ENCODE measurements at regions not wholly inside any gene's neighbourhood (a gene's known extent, or its start where the extent isn't known, plus 50 kb on each side); places are given as distances from the start of the nearest gene placed in this dataset.
A peak's percentile ranks its signal among the peaks of the same experiment; 100 is the strongest.
"Not testable (repeated sequence)": the region's sequence is repeated elsewhere in the genome, so short reads cannot be mapped to it uniquely, and the experiment has no call there.

GRCh38 chr6:134632024-134632423 lies 314.1 kb upstream of the SGK1 start:
- DNase-seq, result no peak

GRCh38 chr6:134631398-134631924 lies 313.5 kb upstream of the SGK1 start:
- no peak for DNase-seq

- no peak for DNase-seq
These were observed 312.7 kb upstream of the SGK1 start for GRCh38 chr6:134630508-134631121.

- DNase-seq, result peak; percentile 20
These were observed 310.2 kb upstream of the SGK1 start for GRCh38 chr6:134628154-134628553.

- DNase-seq, result no peak
These were observed 309.8 kb upstream of the SGK1 start for GRCh38 chr6:134627707-134628106.

GRCh38 chr6:134626589-134626988 lies 308.7 kb upstream of the SGK1 start:
- DNase-seq, result no peak

GRCh38 chr6:134626086-134626485 lies 308.2 kb upstream of the SGK1 start:
- no peak for DNase-seq

GRCh38 chr6:134624781-134625180 lies 306.9 kb upstream of the SGK1 start:
- no peak for DNase-seq

GRCh38 chr6:134623401-134623800 lies 305.5 kb upstream of the SGK1 start:
- DNase-seq, result no peak

GRCh38 chr6:134622382-134623173 lies 304.7 kb upstream of the SGK1 start:
- DNase-seq, result no peak

- DNase-seq, result no peak
These were observed 303.9 kb upstream of the SGK1 start for GRCh38 chr6:134621858-134622257.

- no peak for DNase-seq
These were observed 301.9 kb upstream of the SGK1 start for GRCh38 chr6:134619789-134620188.

- no peak for DNase-seq
These were observed 301.2 kb upstream of the SGK1 start for GRCh38 chr6:134619077-134619476.

- DNase-seq, result no peak
These were observed 296.9 kb upstream of the SGK1 start for GRCh38 chr6:134614606-134615485.

- DNase-seq, result not testable (repeated sequence)
These were observed 294.2 kb upstream of the SGK1 start for GRCh38 chr6:134612128-134612527.

GRCh38 chr6:134610411-134610810 lies 292.5 kb upstream of the SGK1 start:
- no peak for DNase-seq

GRCh38 chr6:134609716-134610261 lies 291.9 kb upstream of the SGK1 start:
- DNase-seq, result no peak

- DNase-seq, result no peak
These were observed 289.5 kb upstream of the SGK1 start for GRCh38 chr6:134607411-134607810.

GRCh38 chr6:134605034-134605433 lies 287.1 kb upstream of the SGK1 start:
- no peak for DNase-seq

GRCh38 chr6:134604014-134604676 lies 286.2 kb upstream of the SGK1 start:
- DNase-seq, result no peak

GRCh38 chr6:134603561-134603960 lies 285.6 kb upstream of the SGK1 start:
- no peak for DNase-seq

GRCh38 chr6:134602123-134602522 lies 284.2 kb upstream of the SGK1 start:
- no peak for DNase-seq

- no peak for DNase-seq
These were observed 282.8 kb upstream of the SGK1 start for GRCh38 chr6:134600671-134601070.

All from NCI-H774 (cell line).